Gastrocnemius medialis (tissue), 4 donors: ENCODE measurements at regions not wholly inside any gene's neighbourhood (a gene's known extent, or its start where the extent isn't known, plus 50 kb on each side); places are given as distances from the start of the nearest gene placed in this dataset.

ENCODE experiments used
- POLR2A ChIP-seq, 2 donors: fragments of 450-650 bp; IDR thresholded peaks; one replicate each; pipeline ENCODE4 v1.6.1; 2017; ENCODE audit warnings: antibody characterized with exemption in 2 of 2, mild to moderate bottlenecking in 2 of 2, moderate library complexity in 2 of 2
- TF ChIP-seq, protein P1 (sequence below), 5 experiments: fragments of 450-650 bp in 3 of 5; fragments of 200-600 bp in 2 of 5; sonication (generic) in 2 of 5; IDR thresholded peaks in 4 of 5; conservative IDR thresholded peaks in 1 of 5; 1 replicate in 4 of 5; 2 replicates in 1 of 5; pipeline ENCODE4 v1.5.1; 2016 to 2019; ENCODE audit warnings: antibody characterized with exemption in 5 of 5, mild to moderate bottlenecking in 3 of 5, moderate library complexity in 3 of 5

DNA sequence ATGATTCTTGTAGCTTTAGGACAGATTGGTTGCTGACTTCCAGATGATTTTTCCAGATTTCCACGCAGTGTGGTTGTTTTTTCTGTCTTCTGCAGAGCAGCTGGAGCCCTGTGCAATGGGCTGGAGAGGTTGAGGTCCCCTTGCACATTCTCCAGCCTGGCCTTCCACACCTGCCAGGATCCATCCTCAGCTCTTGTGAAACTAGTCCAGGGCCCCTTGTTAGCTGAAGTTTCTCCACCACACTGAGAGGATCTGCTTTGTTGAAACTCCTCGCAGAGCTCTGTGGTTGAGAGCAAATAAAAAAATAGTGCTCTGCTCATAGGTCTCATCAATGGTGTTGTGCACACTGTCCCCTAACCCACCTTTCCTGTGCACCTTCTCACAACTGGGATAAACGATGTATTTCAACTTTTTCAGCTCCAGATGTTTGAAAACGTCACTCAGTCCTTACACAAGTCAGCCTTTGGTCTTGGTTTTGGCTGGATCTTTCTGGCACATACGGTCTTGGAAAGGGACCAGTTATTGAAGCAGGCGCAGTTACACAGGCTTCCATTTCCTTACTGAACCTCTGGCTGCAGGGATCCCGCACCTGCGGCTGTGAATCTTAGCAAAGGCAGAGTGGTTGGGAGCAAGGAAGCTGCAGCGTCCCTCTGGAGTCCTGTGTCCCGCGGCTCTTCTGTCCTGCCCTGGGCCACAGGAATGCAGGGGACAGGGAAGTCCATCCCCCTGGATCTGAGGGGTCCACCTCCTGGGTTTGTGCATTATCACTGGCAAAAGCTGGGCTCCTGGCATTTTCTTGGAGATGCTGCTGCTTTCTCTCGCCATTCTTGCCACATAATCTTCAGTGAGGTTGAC is 272.0 kb upstream of the DSEL start:
- TF ChIP-seq, protein P1, sequence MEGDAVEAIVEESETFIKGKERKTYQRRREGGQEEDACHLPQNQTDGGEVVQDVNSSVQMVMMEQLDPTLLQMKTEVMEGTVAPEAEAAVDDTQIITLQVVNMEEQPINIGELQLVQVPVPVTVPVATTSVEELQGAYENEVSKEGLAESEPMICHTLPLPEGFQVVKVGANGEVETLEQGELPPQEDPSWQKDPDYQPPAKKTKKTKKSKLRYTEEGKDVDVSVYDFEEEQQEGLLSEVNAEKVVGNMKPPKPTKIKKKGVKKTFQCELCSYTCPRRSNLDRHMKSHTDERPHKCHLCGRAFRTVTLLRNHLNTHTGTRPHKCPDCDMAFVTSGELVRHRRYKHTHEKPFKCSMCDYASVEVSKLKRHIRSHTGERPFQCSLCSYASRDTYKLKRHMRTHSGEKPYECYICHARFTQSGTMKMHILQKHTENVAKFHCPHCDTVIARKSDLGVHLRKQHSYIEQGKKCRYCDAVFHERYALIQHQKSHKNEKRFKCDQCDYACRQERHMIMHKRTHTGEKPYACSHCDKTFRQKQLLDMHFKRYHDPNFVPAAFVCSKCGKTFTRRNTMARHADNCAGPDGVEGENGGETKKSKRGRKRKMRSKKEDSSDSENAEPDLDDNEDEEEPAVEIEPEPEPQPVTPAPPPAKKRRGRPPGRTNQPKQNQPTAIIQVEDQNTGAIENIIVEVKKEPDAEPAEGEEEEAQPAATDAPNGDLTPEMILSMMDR (IDR thresholded peaks at IDR 0.05 in 4 of 5, conservative IDR thresholded peaks at IDR 0.05 in 1 of 5) = no peak
- TF ChIP-seq POLR2A (IDR thresholded peaks at IDR 0.05) = no peak
